BE2C (cell line): ENCODE measurements at regions not wholly inside any gene's neighbourhood (a gene's known extent, or its start where the extent isn't known, plus 50 kb on each side); places are given as distances from the start of the nearest gene placed in this dataset.

Experiments
- DNase-seq: peaks from one replicate; pipeline ENCODE4 v3.0.0-alpha.2; 2020
- H3K27me3 ChIP-seq: fragments of 250-450 bp; sonication (Bioruptor Pico); 2 replicates; pipeline ENCODE4 v1.5.1; 2020; ENCODE audit warnings: mild to moderate bottlenecking
- H3K36me3 ChIP-seq: fragments of 250-450 bp; sonication (Bioruptor Pico); 2 replicates; pipeline ENCODE4 v1.5.1; 2020; ENCODE audit warnings: mild to moderate bottlenecking
- H3K4me1 ChIP-seq: fragments of 250-450 bp; sonication (Bioruptor Pico); 2 replicates; pipeline ENCODE4 v1.5.1; 2020
- H3K4me3 ChIP-seq: 2 replicates; pipeline ENCODE4 v1.5.1; 2011; ENCODE audit warnings: low read depth, low read length
- H3K9me3 ChIP-seq: fragments of 250-450 bp; sonication (Bioruptor Pico); 2 replicates; pipeline ENCODE4 v1.5.1; 2020
- CTCF ChIP-seq: IDR thresholded peaks from 2 replicates; pipeline ENCODE4 v1.5.1; 2012; ENCODE audit warnings: mild to moderate bottlenecking, low read depth, low read length

DNA sequence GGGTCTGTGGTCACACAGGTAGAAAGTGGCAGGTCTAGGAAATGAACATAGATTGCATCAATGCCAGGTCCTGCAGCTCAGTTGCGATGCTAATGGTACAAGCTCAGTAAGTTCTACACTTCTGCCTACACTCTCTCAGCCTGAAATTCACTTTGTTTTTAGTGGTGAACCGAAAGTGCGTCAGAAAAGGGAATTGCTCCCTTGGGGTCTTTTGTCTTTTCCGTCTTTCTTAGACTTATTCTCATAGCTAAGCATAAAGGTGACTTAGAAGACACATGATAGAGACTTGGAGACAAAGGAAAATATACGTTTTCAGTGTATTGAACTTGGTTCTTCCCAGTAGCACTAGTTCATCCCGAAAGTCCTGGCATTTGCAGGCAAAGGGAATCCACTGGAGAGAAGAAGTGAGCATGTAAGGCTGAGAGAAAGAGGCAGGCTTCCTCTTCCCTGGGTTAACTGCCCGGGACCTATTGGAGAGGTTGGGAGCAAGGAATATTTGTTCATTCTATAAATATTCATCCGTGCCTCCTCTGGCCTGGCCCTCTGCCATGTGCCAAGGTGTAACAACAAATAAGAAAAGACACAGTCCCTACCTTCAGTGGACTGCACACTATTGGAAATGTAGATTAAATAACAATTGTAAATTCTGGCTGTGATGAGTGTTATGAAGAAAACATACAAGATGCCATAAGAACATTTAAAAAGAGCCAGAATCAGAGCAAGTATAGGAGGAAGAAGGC, 785.8 kb downstream of the MED13L start:
- no peaks in the 10 kb centered on the region for H3K36me3 ChIP-seq
- no peak overlapping the region for H3K4me3 ChIP-seq
- no peaks in the 10 kb centered on the region for H3K9me3 ChIP-seq
- no peaks in the 10 kb centered on the region for H3K27me3 ChIP-seq
- DNase-seq = no peak
- H3K4me1 ChIP-seq = no peaks in the 10 kb centered on the region
- TF ChIP-seq CTCF = no peak

DNA sequence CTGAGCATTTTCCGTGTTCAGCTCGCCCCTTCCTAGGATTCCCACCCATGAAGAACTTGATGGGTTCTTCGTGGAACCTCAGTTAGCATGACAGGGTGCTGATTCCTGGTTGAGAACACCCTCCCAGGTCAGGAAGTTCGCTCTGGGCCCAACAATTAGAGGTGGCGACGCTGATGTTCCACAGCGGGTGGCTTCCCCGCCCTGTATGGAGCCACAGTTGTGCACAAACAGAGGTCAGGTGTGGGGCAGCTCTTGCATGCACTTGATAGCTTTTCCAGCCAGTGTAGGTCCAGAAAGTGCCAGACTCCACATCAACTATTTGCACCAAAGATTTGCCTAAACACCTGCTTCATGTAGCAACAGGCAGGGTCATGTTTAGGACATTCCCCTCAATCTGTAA, 788.2 kb downstream of the MED13L start:
- H3K27me3 ChIP-seq = no peaks in the 10 kb centered on the region
- H3K4me1 ChIP-seq = no peaks in the 10 kb centered on the region
- DNase-seq = no peak
- no peaks in the 10 kb centered on the region for H3K36me3 ChIP-seq
- H3K9me3 ChIP-seq = 0 out of 2 replicates have a peak, but pooled peaks cover 2% of the 10 kb centered on the region
- no peak for TF ChIP-seq CTCF
- no peak overlapping the region for H3K4me3 ChIP-seq

DNA sequence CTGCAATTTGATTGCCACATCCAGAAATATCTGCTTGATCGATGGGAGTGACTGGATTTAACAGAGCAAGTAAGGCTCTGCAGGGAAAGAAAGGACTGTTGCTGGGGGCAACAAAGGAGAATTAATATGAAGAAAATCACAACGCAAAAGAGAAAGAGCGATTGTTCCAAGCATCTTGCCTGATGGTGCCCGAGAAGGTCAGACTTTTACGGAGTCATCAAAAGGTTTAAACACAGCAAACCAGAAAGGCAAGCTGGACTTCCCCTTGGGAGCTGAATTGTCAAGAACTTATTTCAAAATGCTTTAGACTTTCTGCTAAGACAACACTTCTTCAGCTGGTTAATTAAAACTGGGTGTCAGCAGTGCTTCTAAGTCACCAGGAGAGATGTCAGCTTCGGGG, 791.5 kb downstream of the MED13L start:
- H3K9me3 ChIP-seq = 0 out of 2 replicates have a peak, but pooled peaks cover 2% of the 10 kb centered on the region
- H3K27me3 ChIP-seq = no peaks in the 10 kb centered on the region
- H3K36me3 ChIP-seq = no peaks in the 10 kb centered on the region
- no peaks in the 10 kb centered on the region for H3K4me1 ChIP-seq
- DNase-seq = no peak
- H3K4me3 ChIP-seq = no peak overlapping the region
- no peak for TF ChIP-seq CTCF

DNA sequence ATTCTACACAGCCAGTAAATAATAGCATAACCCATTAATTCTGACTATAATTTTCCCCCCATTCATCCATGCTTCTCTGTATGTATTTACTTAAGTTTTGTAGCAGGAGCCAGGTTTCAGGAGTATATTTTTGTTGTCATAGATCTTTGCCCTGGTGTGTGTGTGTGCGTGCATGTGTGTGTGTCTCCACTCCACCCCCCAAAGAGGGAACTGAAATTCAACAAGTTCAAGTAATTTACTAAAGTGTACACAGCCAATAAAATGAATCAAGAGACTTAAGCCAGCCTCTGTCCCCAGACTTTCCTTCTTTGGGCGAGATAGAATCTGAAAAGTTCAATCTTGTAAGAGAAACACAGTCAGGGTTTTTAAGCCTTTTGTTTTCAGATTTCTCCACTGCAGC, 792.0 kb downstream of the MED13L start:
- no peak for DNase-seq
- Histone ChIP-seq H3K27me3 (no peaks in the 10 kb centered on the region), H3K4me3 (no peak overlapping the region), H3K9me3 (peaks cover 2% of the 10 kb centered on the region; the same call in 1 of the 2 replicates), H3K4me1 (no peaks in the 10 kb centered on the region), H3K36me3 (no peaks in the 10 kb centered on the region)
- no peak for TF ChIP-seq CTCF

DNA sequence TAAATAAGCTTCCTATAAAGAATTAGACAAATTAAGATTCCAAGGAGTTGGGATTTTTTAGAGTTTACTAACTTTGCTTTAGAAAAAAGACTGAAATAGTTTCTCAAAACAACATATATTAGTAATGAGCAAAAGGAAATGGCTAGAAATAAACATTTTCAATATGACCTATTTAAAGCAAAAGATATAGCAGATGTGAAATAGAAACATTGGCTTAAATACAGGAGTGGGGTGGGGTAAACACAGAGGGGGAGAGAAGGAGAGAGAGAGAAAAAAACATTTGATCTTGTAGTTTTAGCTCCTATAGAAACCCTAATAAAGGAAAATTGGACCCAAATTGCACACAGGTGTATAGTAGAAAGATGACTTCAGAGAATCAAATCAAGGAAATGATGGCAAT, 794.5 kb downstream of the MED13L start:
- no peaks in the 10 kb centered on the region for H3K4me1 ChIP-seq
- no peak for TF ChIP-seq CTCF
- no peaks in the 10 kb centered on the region for H3K36me3 ChIP-seq
- no peak for DNase-seq
- no peak overlapping the region for H3K4me3 ChIP-seq
- H3K9me3 ChIP-seq = peaks cover 2% of the 10 kb centered on the region; the same call in 1 of the 2 replicates
- H3K27me3 ChIP-seq = no peaks in the 10 kb centered on the region

GRCh38 chr12:115481141-115481540, 796.4 kb downstream of the MED13L start:
- H3K4me3 ChIP-seq = no peak overlapping the region
- peaks cover 2% of the 10 kb centered on the region; the same call in 1 of the 2 replicates for H3K9me3 ChIP-seq
- no peak for DNase-seq
- H3K36me3 ChIP-seq = no peaks in the 10 kb centered on the region
- no peaks in the 10 kb centered on the region for H3K27me3 ChIP-seq
- no peak for TF ChIP-seq CTCF
- no peaks in the 10 kb centered on the region for H3K4me1 ChIP-seq
